ENCODE measurements at regions not wholly inside any gene's neighbourhood (a gene's known extent, or its start where the extent isn't known, plus 50 kb on each side); places are given as distances from the start of the nearest gene placed in this dataset.

DNA sequence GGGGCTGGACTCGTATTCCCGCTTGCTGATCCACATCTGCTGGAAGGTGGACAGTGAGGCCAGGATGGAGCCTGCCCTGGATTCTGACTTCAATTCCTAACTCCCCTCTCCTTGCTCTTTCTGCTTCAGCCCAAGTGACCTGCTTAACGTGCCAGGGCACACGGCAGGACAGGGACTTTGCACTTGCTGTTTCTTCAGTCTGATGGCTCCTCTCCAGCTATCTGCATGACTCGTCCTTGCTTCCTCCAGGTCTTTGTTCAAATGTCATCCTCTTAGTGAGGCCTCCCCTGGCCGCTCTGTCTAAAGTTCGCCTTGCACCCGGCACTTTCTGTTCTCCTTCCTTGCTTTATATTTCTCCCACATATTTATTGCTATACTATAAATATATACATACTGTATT lies 357.6 kb downstream of the MTX2 start:
- H3K4me2 ChIP-seq (ENCODE audit: low read length) = no peak overlapping the region
- H4K8ac ChIP-seq (ENCODE audit: low read depth, low read length) = no peak overlapping the region
- no CpG with 5 or more reads among the region's 8 CpGs for WGBS (ENCODE audit: extremely low coverage, insufficient coverage, low lambda C conversion rate)
- no peak overlapping the region for H3K27ac ChIP-seq (ENCODE audit: low read depth, low read length)
- no peaks in the 10 kb centered on the region for H3K27me3 ChIP-seq (ENCODE audit: insufficient read depth, low read length, poor library complexity)
- H2BK15ac ChIP-seq (replicated peaks; ENCODE audit: low read depth) = no peak overlapping the region
- no peak overlapping the region for H2BK120ac ChIP-seq (ENCODE audit: low read depth, low read length)
- H3K36me3 ChIP-seq (ENCODE audit: control insufficient read depth, insufficient read depth, low read length) = no peaks in the 10 kb centered on the region
- H3K18ac ChIP-seq (ENCODE audit: low read length) = no peak overlapping the region
- H3K23ac ChIP-seq (ENCODE audit: low read length) = no peak overlapping the region
- no peak overlapping the region for H2AK5ac ChIP-seq (ENCODE audit: low read length)
- no peak overlapping the region for H3K4ac ChIP-seq (ENCODE audit: low read depth, low read length)
- no peak overlapping the region for H2BK5ac ChIP-seq (ENCODE audit: low read length)
- no peak overlapping the region for H3K4me3 ChIP-seq (ENCODE audit: low read length)
- H3K9ac ChIP-seq (ENCODE audit: low read length) = no peak overlapping the region
- no peaks in the 10 kb centered on the region for H3K4me1 ChIP-seq (ENCODE audit: control insufficient read depth, low read depth, low read length)
- H4K5ac ChIP-seq (ENCODE audit: low read length) = no peak overlapping the region
- no peaks in the 10 kb centered on the region for H3K79me2 ChIP-seq (ENCODE audit: control insufficient read depth, insufficient read depth, low read length)
- DNase-seq = no peak
- H3K79me1 ChIP-seq (ENCODE audit: low read length) = no peaks in the 10 kb centered on the region
- H3K56ac ChIP-seq (ENCODE audit: low read length) = no peak overlapping the region

DNA sequence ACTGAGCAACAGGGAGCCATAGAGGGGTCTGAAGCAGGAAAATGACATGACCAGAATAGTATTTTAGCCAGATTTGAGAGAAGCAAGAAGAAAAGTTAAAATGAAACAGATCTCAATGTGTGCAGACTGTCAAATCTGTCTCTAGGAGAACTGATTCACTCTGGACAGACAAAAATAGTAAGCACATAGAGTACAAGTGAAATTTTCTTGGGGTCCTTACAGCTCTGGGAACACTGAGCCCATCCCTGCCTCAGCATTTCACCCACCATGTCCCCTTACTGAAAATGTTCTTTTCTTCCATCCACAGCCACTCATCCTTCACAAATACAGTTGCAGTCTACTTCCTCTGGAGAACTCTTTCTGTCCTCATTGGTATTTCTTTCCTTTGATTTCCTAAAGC lies 359.2 kb downstream of the MTX2 start:
- Histone ChIP-seq H3K79me1 (ENCODE audit: low read length) (no peaks in the 10 kb centered on the region), H2BK5ac (ENCODE audit: low read length) (no peak overlapping the region)
- DNase-seq = no peak

GRCh38 chr2:176633754-176634153 lies 364.5 kb downstream of the MTX2 start:
- Histone ChIP-seq H3K9ac (ENCODE audit: low read length) (no peak overlapping the region), H2BK5ac (ENCODE audit: low read length) (no peak overlapping the region), H3K79me2 (ENCODE audit: control insufficient read depth, insufficient read depth, low read length) (no peaks in the 10 kb centered on the region), H4K8ac (ENCODE audit: low read depth, low read length) (no peak overlapping the region), H2AK5ac (ENCODE audit: low read length) (no peak overlapping the region), H3K18ac (ENCODE audit: low read length) (no peak overlapping the region), H3K27me3 (ENCODE audit: insufficient read depth, low read length, poor library complexity) (peaks cover 12% of the 10 kb centered on the region), H3K79me1 (ENCODE audit: low read length) (no peaks in the 10 kb centered on the region), H3K56ac (ENCODE audit: low read length) (no peak overlapping the region), H2BK15ac (replicated peaks; ENCODE audit: low read depth) (no peak overlapping the region), H2BK120ac (ENCODE audit: low read depth, low read length) (no peak overlapping the region), H4K5ac (ENCODE audit: low read length) (no peak overlapping the region), H3K36me3 (ENCODE audit: control insufficient read depth, insufficient read depth, low read length) (no peaks in the 10 kb centered on the region), H3K27ac (ENCODE audit: low read depth, low read length) (no peak overlapping the region), H3K4me2 (ENCODE audit: low read length) (no peak overlapping the region), H3K4me3 (ENCODE audit: low read length) (no peak overlapping the region), H3K4ac (ENCODE audit: low read depth, low read length) (no peak overlapping the region), H3K23ac (ENCODE audit: low read length) (no peak overlapping the region), H3K4me1 (ENCODE audit: control insufficient read depth, low read depth, low read length) (no peaks in the 10 kb centered on the region)
- no CpG with 5 or more reads among the region's 2 CpGs for WGBS (ENCODE audit: extremely low coverage, insufficient coverage, low lambda C conversion rate)
- DNase-seq = no peak

More for the DNA sequence above, 359.2 kb downstream of the MTX2 start:
- Histone ChIP-seq H3K79me2 (ENCODE audit: control insufficient read depth, insufficient read depth, low read length) (no peaks in the 10 kb centered on the region), H3K4me3 (ENCODE audit: low read length) (no peak overlapping the region), H3K23ac (ENCODE audit: low read length) (no peak overlapping the region), H3K56ac (ENCODE audit: low read length) (no peak overlapping the region), H3K27me3 (ENCODE audit: insufficient read depth, low read length, poor library complexity) (no peaks in the 10 kb centered on the region), H2BK15ac (replicated peaks; ENCODE audit: low read depth) (no peak overlapping the region), H3K4me1 (ENCODE audit: control insufficient read depth, low read depth, low read length) (no peaks in the 10 kb centered on the region), H3K4me2 (ENCODE audit: low read length) (no peak overlapping the region), H4K8ac (ENCODE audit: low read depth, low read length) (no peak overlapping the region), H2BK120ac (ENCODE audit: low read depth, low read length) (no peak overlapping the region), H2AK5ac (ENCODE audit: low read length) (no peak overlapping the region), H3K9ac (ENCODE audit: low read length) (no peak overlapping the region), H3K18ac (ENCODE audit: low read length) (no peak overlapping the region), H3K27ac (ENCODE audit: low read depth, low read length) (no peak overlapping the region), H4K5ac (ENCODE audit: low read length) (no peak overlapping the region), H3K4ac (ENCODE audit: low read depth, low read length) (no peak overlapping the region), H3K36me3 (ENCODE audit: control insufficient read depth, insufficient read depth, low read length) (no peaks in the 10 kb centered on the region)

- Histone ChIP-seq H4K8ac (ENCODE audit: low read depth, low read length) (no peak overlapping the region), H3K27me3 (ENCODE audit: insufficient read depth, low read length, poor library complexity) (peaks cover 14% of the 10 kb centered on the region), H3K4me1 (ENCODE audit: control insufficient read depth, low read depth, low read length) (no peaks in the 10 kb centered on the region), H3K4me2 (ENCODE audit: low read length) (no peak overlapping the region), H3K23ac (ENCODE audit: low read length) (no peak overlapping the region), H3K18ac (ENCODE audit: low read length) (no peak overlapping the region), H3K4me3 (ENCODE audit: low read length) (no peak overlapping the region), H2BK15ac (replicated peaks; ENCODE audit: low read depth) (no peak overlapping the region), H2BK5ac (ENCODE audit: low read length) (no peak overlapping the region), H3K79me2 (ENCODE audit: control insufficient read depth, insufficient read depth, low read length) (no peaks in the 10 kb centered on the region), H3K27ac (ENCODE audit: low read depth, low read length) (no peak overlapping the region), H3K79me1 (ENCODE audit: low read length) (no peaks in the 10 kb centered on the region), H2BK120ac (ENCODE audit: low read depth, low read length) (no peak overlapping the region), H3K56ac (ENCODE audit: low read length) (no peak overlapping the region), H2AK5ac (ENCODE audit: low read length) (no peak overlapping the region), H3K9ac (ENCODE audit: low read length) (no peak overlapping the region), H4K5ac (ENCODE audit: low read length) (no peak overlapping the region), H3K36me3 (ENCODE audit: control insufficient read depth, insufficient read depth, low read length) (no peaks in the 10 kb centered on the region), H3K4ac (ENCODE audit: low read depth, low read length) (no peak overlapping the region)
- no peak for DNase-seq
- no CpG with 5 or more reads among the region's 3 CpGs for WGBS (ENCODE audit: extremely low coverage, insufficient coverage, low lambda C conversion rate)
Measured at GRCh38 chr2:176636401-176636800, 367.2 kb downstream of the MTX2 start.

DNA sequence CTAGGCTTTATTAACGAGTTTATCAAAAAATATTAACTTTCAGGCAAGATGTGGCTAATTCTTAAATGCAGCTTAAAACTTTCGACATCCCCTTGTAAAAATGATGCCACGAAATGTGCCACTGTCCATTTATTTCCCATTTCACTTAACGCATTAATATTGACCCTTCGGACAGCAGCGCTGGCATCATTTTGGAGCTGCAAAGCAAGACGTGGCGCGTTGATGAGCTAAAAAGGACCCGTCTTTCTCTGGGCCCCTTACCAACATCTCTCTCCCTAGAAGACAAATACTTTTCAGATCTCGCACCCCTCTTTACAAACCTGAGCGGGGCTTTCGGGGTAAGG lies 367.9 kb downstream of the MTX2 start:
- H3K4me1 ChIP-seq (ENCODE audit: control insufficient read depth, low read depth, low read length) = no peaks in the 10 kb centered on the region
- WGBS (ENCODE audit: extremely low coverage, insufficient coverage, low lambda C conversion rate) = no CpG with 5 or more reads among the region's 13 CpGs
- H3K27me3 ChIP-seq (ENCODE audit: insufficient read depth, low read length, poor library complexity) = peaks cover 14% of the 10 kb centered on the region
- no peak overlapping the region for H2AK5ac ChIP-seq (ENCODE audit: low read length)
- no peaks in the 10 kb centered on the region for H3K79me2 ChIP-seq (ENCODE audit: control insufficient read depth, insufficient read depth, low read length)
- peak overlapping the region; percentile 64 for H3K56ac ChIP-seq (ENCODE audit: low read length)
- no peak overlapping the region for H2BK15ac ChIP-seq (replicated peaks; ENCODE audit: low read depth)
- no peak overlapping the region for H4K5ac ChIP-seq (ENCODE audit: low read length)
- no peak overlapping the region for H3K4me3 ChIP-seq (ENCODE audit: low read length)
- no peak overlapping the region for H3K18ac ChIP-seq (ENCODE audit: low read length)
- no peak for DNase-seq
- no peak overlapping the region for H2BK120ac ChIP-seq (ENCODE audit: low read depth, low read length)
- H3K4me2 ChIP-seq (ENCODE audit: low read length) = no peak overlapping the region
- H4K8ac ChIP-seq (ENCODE audit: low read depth, low read length) = no peak overlapping the region
- no peak overlapping the region for H3K9ac ChIP-seq (ENCODE audit: low read length)
- H3K4ac ChIP-seq (ENCODE audit: low read depth, low read length) = no peak overlapping the region
- no peak overlapping the region for H3K23ac ChIP-seq (ENCODE audit: low read length)
- H3K79me1 ChIP-seq (ENCODE audit: low read length) = no peaks in the 10 kb centered on the region
- no peak overlapping the region for H2BK5ac ChIP-seq (ENCODE audit: low read length)
- H3K27ac ChIP-seq (ENCODE audit: low read depth, low read length) = no peak overlapping the region
- H3K36me3 ChIP-seq (ENCODE audit: control insufficient read depth, insufficient read depth, low read length) = no peaks in the 10 kb centered on the region

DNA sequence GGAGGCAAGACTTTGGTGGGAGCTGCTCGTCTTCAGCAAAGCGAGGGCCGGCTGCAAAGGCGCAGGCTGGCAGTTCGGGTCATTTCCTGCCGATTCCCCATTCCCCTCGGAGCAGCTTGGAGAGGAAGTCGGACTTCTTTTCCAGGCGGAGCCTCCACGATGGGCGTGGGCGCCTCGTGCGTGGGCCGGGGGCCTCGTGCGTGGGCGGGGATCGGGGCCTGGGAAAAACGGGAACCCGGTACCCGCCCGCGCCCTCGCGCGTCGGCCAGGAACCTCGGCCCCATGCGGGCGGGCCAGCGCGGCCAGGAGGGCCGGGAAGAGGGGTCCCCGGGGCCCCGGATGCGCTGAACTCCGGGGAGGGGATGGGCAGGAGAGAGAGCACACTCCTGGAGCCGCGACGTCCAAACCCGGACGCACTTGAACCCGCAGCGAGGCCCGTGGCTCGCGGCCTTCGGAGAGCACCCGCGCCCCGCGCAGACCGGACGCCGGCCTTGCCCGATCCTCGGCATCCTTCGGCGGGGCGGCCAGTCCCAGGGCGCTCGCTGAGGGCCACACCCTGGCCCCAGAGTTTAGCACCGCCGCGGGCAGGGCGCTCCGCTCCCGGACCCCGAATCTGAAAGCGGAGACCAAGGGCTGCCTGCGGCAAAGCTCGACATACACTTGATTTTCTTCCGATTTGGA lies 368.4 kb downstream of the MTX2 start:
- no peak overlapping the region for H3K18ac ChIP-seq (ENCODE audit: low read length)
- H3K4me1 ChIP-seq (ENCODE audit: control insufficient read depth, low read depth, low read length) = no peaks in the 10 kb centered on the region
- H3K23ac ChIP-seq (ENCODE audit: low read length) = peak overlapping the region; percentile 45
- peak; percentile 46 for DNase-seq
- H3K56ac ChIP-seq (ENCODE audit: low read length) = peak overlapping the region; percentile 64
- H2BK15ac ChIP-seq (replicated peaks; ENCODE audit: low read depth) = no peak overlapping the region
- no peak overlapping the region for H4K8ac ChIP-seq (ENCODE audit: low read depth, low read length)
- peak overlapping the region; percentile 62 for H3K4me2 ChIP-seq (ENCODE audit: low read length)
- H3K9ac ChIP-seq (ENCODE audit: low read length) = peak overlapping the region; percentile 56
- peak overlapping the region; percentile 19 for H3K4me3 ChIP-seq (ENCODE audit: low read length)
- peaks cover 14% of the 10 kb centered on the region for H3K27me3 ChIP-seq (ENCODE audit: insufficient read depth, low read length, poor library complexity)
- WGBS (ENCODE audit: extremely low coverage, insufficient coverage, low lambda C conversion rate) = no CpG with 5 or more reads among the region's 74 CpGs
- H3K79me2 ChIP-seq (ENCODE audit: control insufficient read depth, insufficient read depth, low read length) = no peaks in the 10 kb centered on the region
- H3K79me1 ChIP-seq (ENCODE audit: low read length) = no peaks in the 10 kb centered on the region
- no peak overlapping the region for H3K4ac ChIP-seq (ENCODE audit: low read depth, low read length)
- no peak overlapping the region for H2AK5ac ChIP-seq (ENCODE audit: low read length)
- H3K36me3 ChIP-seq (ENCODE audit: control insufficient read depth, insufficient read depth, low read length) = no peaks in the 10 kb centered on the region
- no peak overlapping the region for H4K5ac ChIP-seq (ENCODE audit: low read length)
- no peak overlapping the region for H2BK120ac ChIP-seq (ENCODE audit: low read depth, low read length)
- H3K27ac ChIP-seq (ENCODE audit: low read depth, low read length) = no peak overlapping the region
- no peak overlapping the region for H2BK5ac ChIP-seq (ENCODE audit: low read length)
